GM21717 (cell line): ENCODE measurements at regions not wholly inside any gene's neighbourhood (a gene's known extent, or its start where the extent isn't known, plus 50 kb on each side); places are given as distances from the start of the nearest gene placed in this dataset.

ENCODE experiments used
- ATAC-seq: cut with Tn5 transposase; IDR thresholded peaks from one replicate; pipeline ENCODE4 v1.9.1; 2021; ENCODE audit warnings: mild to moderate bottlenecking, moderate library complexity; ENCODE audit not compliant: unreplicated experiment

DNA sequence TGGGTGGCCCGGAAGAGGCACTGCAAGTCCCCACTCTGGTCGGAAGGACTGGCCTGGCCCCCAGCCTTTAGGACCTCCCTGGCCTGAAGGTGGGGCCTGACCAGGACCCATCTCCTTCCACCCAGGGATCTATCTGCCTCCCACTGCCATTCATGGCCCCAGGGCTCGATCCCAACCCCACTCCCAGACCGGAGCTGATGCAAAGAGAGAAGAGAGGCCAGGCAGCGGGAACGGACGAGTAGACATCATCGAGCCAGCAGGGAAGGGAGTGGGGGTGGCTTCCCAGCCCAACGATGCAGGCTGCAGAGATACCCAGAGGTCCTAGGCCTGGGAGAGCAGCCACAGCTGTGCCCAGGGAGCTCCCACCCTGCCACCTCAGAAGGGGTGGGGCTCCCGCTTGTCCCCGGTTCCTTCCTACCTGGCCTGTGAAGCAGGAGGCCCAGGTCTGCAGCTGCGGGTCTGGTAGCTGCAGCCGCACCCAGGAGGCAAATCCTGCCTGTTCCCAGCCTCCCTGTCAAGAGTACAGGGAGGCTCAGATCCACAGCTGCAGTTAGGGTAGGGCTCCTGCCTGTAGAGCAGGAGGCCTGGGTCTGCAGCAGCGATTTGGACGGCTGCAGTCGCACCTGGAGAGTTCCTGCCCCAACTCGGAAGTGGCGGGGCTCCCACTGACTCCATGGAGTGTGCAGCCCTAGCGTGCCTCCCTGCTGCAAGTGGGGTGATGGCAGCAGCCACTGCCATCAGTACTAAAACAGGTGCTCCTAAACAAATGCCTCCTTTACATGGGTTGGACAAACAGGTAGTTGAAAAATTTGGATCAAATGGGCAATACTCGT is 1151.0 kb upstream of the PHF14 start:
- no peak for ATAC-seq

DNA sequence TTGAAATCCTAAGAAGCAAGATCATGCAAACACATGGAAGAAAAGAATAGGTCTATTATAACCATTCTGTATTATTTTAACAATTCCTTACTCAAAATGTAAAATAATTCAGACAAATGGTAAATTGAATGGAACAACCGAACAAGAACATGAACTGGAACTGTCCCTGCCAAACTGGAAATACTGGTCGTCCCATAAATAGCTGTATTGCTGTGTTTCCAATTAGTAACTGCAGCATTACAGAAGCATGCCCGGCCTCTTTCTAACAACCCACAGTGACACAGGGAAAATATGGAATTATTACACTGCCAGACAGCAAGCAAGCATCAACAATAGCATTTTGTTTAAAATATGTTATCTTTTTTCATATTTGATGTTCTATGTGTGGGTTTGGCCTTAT is 1138.5 kb upstream of the PHF14 start:
- no peak for ATAC-seq

DNA sequence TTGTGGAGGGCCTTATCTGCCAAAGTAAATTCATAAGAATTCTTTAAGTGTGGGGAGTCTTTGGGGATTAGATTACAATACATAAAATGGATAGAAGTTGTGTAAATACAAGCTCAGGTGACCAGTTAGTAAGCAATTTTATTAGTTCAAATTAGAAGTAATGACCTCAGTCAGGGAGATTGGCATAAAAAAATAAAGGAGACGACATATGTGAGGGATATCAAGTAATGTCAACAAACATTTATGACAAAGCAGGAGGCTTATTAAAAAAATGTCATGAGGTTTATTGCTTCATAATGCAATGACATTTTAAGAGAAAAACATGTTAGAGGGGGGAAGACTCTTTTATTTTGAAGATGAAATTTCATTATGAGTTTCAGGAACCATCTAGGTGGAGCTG is 1137.0 kb upstream of the PHF14 start:
- ATAC-seq: no peak

DNA sequence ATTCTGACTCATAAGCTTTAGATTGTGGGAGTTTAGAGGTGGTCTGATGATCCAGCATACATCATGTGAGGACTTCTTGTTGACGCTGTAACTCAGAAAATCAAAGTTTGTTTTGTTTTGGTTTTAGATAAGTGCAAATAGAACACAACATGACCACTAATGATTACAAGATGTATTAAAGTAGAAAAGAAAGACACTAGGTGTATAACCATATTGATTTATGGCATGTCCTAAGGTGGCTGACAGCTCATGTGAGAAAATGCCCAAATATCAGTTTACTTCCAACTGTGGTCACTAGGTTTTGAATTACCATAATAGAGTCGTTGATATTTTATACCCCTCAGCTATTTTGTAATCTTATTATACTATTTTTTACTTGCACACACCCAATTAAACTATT is 1131.4 kb upstream of the PHF14 start:
- no peak for ATAC-seq

DNA sequence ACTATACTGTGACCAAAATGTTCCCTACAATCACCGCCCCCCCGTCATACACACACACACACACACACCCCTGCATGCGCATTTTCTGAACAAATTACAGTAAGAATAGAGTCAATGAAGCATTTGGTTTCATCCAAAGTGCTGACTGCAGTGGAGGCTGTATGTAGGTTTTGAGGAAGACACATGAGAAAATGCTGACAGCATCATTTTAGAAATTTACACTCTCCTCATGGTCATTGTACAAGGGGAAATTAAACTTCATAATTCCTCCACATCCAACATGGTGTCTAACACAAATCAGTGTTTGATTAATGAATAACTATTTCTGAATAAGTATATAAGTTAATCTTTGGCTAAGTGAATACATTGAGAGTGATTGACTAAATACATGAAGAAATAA is 1126.8 kb upstream of the PHF14 start:
- no peak for ATAC-seq

DNA sequence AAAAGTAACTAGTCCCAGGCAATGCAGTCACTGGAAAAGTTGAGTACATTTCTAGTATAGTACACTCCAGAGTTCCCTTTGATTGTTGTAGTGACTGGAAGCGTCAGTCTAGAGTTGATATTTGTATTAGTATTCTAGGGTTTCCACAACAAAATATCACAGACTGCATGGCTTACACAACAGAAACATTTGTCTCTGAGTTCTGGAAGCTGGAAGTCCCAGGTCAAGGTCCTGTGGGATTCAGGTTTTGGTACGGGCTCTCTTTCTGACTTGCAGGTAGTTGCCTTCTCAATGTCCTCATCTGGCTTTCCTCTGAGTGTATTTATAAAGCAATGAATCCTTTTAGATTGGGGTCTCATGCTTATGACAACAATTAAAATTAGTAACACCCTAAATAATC is 1119.1 kb upstream of the PHF14 start:
- no peak for ATAC-seq

DNA sequence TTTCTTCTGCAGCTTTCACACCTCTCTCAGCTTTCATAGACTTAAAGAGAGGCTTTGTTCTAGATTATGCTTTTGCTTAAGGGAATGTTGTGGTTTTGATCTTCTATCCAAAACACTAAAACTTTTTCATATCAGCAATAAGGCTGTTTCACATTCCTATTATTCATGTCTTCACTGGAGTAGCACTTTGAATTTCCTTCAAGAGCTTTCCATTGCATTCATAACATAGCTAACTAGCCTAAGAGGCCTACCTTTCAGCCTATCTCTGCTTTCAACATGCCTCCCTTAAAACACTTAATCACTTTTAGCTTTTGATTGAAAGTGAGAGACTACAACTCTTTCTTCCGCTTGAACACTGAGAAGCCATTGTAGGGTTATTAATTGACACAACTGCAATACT is 1117.0 kb upstream of the PHF14 start:
- ATAC-seq: no peak

DNA sequence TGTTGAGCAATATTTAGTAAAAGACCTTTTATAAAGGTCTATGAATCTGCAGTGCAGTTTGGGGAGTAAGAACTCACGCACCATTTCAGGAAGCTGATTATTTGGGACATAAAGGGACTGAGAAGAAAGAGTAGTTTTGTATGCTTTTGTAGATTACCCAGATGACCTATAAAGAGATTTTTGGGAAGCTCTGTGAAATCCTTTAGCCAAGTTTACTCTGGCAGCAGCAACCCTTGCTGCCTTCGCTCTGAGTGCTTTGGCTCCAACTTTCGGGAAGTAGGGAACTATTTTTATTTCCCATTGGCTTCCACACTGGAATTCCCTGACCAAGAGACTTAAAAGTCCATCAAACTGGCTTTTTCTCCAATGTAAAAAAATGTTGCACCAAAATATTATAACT is 1110.1 kb upstream of the PHF14 start:
- ATAC-seq: no peak

DNA sequence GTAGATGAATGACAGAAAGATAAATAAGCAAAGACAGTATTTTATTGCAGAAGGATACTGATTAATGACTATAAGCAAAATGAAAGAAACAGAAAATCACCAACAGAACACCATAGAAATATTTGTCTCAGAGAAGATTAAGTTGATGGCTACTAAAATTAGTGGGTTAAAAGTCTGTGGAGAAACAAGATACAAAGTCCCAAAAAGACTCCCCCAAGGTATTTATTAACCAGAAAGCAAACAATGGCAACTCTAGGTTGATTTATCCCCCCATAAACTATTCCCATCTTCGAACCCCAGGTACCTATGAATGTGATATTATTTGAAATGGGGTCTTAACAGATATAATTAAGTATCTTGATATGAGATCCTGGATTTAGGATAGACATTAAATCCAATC is 1104.5 kb upstream of the PHF14 start:
- no peak for ATAC-seq

DNA sequence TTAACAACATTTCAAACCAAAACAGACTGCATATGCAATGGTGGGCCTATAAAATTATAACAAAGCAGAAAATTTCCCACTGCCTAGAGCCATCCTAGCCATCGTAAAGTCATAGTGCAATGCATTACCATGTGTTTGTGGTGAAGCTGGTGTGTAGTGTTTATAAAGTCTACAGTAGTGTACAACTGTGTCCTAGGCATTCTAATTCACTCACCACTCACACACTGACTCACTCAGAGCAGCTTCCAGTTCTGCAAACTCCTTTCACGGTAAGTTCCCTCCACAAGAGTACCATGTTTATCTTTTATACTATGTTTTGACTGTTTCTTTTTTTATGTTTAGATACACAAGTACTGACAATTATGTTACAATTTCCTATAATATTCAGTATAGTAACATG is 1104.1 kb upstream of the PHF14 start:
- ATAC-seq: no peak

DNA sequence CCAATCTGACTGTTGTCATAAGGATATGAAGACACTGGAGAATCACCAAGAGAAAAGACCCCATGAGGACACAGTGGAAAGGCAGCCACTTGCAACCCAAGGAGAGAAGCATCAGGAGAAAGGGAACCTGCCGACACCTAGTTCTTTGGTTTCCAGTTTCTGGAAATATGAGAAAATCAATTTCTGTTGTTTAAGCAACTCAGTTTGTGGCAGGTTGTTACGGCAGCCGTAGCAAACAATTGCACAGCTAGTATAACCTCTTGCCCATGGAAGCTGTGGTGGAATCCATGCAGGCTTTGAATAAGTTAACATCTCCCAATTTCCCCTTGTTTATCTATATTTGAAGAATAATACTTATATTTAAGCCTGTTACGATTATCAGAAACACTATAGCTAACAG is 1103.0 kb upstream of the PHF14 start:
- no peak for ATAC-seq

DNA sequence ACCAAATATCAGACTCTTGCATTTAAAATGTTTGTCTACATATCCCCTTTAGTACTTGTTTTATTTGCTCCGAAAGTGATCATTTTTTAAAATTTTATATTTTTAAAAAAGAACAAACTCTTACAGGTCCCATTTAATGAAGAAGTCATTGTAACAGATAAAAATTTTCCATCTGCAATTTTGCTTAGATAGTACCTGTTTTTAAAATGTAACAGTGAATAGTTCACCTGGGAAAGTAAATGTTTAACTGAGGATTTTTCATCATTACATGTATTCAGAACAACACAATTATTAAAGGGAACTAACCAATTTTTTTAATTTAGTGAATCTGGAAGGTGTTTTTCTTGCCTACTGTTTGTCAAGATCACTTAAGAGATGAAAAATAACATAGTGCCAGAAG is 1099.5 kb upstream of the PHF14 start:
- no peak for ATAC-seq

DNA sequence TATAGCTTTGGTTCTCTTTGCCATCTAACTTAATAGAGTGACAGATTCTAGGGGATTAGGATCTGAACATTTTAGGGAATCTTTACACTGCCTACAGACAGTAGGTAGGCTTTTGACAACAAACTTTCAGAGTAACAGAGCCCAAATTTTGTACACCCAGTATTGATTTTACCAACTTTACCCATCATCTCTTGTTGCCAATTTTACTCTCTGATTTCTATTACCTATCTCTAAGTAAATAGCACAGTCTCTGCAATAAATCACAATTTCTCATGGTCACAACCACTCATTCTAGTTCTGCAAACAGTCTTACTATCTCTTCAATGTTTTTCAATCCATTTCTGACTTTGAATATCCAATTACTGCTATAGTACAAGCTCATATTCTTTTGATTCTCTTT is 1097.6 kb upstream of the PHF14 start:
- ATAC-seq: no peak

DNA sequence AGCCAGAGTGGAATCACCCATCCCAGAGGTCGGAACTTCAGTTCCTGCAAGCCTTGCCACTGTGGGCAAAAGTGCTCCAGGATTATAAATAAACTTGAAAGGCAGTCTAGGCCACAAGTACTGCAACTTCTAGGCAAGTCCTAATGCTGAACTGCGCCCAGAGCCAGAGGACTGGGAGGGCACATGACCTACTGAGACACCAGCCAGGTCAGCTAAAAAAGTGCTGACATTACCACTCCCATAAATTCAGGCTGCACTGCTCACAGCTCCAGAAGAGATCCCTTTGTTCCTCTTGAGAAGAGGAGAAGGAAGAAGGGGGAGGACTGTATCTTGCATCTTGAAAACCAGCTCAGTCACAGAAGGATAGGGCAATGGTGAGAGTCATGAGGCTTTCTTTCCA is 1084.1 kb upstream of the PHF14 start:
- no peak for ATAC-seq

DNA sequence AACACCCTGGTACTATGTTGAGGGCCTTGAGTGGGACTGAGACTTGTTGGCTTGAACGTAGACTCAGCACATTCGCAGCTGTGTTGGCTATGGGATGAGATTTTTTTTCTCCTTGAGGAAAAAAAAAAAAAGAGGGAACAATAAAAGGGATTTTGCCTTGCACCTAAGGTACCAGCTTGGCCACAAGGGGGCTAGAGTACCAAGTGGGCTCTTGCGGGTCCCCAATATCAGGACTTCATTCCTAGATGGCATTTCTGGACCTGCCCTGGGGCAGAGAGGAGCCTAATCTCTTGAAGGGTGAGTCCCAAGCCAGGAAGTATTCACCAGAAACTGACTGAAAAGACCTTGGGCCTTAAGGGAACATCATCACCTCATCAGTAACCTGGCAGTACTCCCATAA is 1083.6 kb upstream of the PHF14 start:
- no peak for ATAC-seq

DNA sequence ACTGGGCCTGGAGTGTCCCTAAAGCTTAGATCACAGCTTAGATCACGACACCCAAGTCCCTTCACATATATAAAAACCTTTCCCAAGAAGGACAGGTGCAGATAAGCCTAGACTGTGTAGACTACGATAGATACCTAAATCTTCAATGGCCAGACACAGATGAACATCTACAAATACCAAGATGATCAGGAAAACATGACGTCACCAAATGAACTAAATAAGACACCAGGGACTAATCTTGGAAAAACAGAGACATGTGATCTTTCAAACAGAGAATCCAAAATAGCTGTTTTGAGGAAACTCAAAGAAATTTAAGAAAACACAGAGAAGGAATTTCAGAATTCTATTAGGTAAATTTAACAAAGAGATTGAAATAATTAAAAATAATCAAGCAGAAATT is 1082.6 kb upstream of the PHF14 start:
- no peak for ATAC-seq

DNA sequence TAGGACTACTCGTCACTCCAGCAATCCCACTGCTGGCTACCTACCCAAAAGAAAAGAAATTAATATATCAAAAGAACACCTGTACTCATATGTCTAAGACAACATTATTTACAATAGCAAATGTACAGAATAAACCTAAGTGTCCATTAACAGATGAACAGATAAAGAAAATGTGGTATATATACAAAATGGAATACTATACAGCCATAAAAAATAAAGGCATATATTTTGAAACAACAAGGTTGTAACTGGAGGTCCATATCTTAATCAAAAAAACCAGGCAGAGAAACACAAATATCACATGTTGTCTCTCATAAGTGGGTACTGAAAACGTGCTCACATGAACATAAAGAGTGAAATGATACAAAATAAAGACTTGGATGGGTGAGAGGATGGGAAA is 1073.3 kb upstream of the PHF14 start:
- no peak for ATAC-seq

DNA sequence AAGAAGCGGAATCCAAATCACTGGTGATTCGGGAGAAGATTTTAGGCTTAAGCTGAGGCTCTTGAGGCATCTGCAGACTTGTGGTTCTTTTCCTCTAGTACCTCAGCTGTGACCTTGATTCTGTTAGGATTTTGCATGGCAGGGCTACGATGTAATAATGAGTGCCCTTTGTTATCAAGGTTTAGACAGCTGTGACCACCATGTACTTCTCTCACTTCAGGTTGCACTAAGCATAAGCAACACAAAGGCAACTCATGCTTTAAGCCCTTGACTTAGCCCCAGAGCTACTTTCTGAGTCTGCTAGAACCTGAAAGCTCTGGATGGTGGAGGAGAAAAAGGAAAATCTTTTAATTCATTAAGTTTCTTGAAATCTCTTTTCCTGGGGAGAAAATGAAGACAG is 1052.3 kb upstream of the PHF14 start:
- ATAC-seq: no peak

DNA sequence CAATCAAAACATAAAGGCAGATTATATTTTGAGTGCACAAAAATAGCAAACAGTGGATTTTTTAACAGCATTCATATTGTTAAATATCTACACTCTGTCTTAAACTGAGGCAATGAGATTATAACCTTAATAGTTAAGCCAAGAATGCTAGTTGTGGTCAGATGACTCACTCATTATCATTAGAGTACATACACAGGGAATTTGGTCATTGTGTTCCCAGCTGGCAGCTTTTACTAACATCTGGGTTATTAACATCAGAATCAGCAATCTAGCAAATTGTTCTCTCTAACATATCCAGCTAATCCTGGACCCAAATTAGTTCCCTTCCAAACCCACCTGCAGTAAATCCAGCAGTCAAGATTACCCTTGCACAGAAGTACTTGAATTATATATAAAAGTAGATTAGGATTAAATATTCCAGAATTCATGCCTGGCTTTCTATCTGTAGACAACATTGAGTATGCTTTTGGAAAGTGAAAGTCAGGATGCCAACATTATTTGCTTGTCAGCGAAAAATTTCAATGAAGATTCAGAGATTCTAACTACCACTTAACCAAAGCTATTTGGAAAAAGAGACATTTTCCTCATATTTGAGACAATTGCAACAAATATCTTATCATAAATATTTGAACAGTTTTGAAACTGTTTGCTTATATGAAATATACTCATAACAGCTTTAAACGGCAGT is 1035.6 kb upstream of the PHF14 start:
- no peak for ATAC-seq

DNA sequence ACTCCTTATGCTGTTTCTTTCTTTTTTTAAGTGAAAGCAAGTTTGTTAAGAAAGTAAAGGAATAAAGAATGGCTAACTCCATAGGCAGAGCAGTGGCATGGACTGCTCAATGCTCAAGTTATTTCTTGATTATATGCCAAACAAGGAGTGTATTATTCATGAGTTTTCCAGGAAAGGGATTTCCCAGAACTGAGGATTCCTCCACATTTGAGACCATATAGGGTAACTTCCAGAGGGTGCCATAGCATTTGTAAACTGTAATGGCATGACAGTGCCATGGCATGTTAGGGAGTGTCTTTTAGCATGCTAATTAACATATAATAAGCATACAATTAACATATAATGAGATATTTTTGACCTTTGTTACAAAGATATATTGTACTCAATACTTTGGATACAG is 1034.5 kb upstream of the PHF14 start:
- no peak for ATAC-seq

DNA sequence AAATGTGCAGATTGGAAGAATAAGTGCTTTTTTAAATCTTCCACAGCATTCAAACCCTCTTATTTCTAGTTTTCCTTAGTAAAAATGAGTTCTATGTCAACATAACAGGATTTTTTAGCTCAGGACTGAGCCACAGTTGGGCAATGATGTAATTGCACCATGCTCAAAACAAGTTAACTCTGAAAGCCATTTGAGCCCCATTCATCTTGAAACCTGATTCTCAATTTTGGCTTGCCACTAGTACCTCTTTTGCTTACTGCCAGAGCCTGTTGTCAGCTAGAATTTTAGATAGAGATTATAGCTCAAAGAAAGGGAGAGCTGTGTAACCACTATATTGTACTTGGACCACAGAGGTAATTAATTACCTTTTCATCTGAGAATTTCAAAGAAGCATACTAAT is 1028.5 kb upstream of the PHF14 start:
- no peak for ATAC-seq

DNA sequence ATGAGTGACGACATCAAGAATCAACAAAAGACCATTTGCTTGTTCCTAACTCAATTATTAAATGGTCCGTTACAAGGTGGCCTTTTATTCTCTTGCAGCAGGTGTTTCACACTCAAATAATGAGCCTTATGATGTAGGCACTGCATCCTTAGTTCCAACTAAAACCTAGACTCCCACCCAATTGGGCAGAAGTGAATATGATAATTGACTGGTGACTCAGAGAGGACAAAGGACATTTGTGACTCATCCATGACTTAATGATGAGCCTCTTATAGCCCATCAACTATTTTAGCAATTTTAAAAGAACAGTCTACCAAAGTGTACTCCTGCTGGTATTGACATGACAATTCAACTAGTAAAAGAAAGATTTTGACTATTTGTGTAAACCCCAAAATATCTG is 1027.8 kb upstream of the PHF14 start:
- ATAC-seq: no peak

DNA sequence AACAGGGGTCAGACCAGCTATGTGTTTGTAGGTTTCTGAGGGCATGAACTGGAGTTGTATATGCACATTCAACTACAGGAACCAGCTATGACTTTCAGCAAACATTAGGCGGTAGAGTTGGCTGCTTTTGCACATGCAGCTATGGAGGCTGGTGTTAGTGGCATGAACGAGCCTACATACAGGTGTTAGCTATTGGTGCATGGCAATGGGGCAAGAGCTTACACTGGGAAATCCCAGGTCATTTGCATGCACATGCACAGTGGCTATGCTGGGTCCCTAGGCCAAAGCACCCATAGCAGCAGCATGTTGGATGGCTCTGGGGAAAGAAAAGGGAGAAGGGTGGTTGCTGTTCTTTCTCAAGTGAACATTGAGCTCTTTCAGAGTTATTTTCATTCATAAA is 1018.5 kb upstream of the PHF14 start:
- no peak for ATAC-seq
